NCI-H1436 (cell line): ENCODE measurements at regions not wholly inside any gene's neighbourhood (a gene's known extent, or its start where the extent isn't known, plus 50 kb on each side); places are given as distances from the start of the nearest gene placed in this dataset.
"Not testable (repeated sequence)": the region's sequence is repeated elsewhere in the genome, so short reads cannot be mapped to it uniquely, and the experiment has no call there.

Source experiments
- DNase-seq: peaks from one replicate; lab custom pipeline; 2025; lab: John Stamatoyannopoulos, UW

GRCh38 chr10:84571146-84571545 is 242.8 kb downstream of the CCSER2 start:
- no peak for DNase-seq

- no peak for DNase-seq
Measured at GRCh38 chr10:84574102-84574501, 245.7 kb downstream of the CCSER2 start.

GRCh38 chr10:84581976-84582375 is 253.6 kb downstream of the CCSER2 start:
- DNase-seq = no peak

GRCh38 chr10:84583501-84583900 is 255.1 kb downstream of the CCSER2 start:
- DNase-seq = no peak

GRCh38 chr10:84587789-84588188 is 259.4 kb downstream of the CCSER2 start:
- no peak for DNase-seq

- no peak for DNase-seq
Measured at GRCh38 chr10:84588426-84588825, 260.0 kb downstream of the CCSER2 start.

- no peak for DNase-seq
Measured at GRCh38 chr10:84588971-84589370, 260.6 kb downstream of the CCSER2 start.

- DNase-seq = no peak
Measured at GRCh38 chr10:84589526-84590205, 261.3 kb downstream of the CCSER2 start.

- no peak for DNase-seq
Measured at GRCh38 chr10:84590327-84591193, 262.2 kb downstream of the CCSER2 start.

GRCh38 chr10:84593506-84593905 is 265.1 kb downstream of the CCSER2 start:
- DNase-seq = no peak

- DNase-seq = no peak
Measured at GRCh38 chr10:84596585-84596984, 268.2 kb downstream of the CCSER2 start.

- DNase-seq = no peak
Measured at GRCh38 chr10:84599254-84599653, 270.9 kb downstream of the CCSER2 start.

- no peak for DNase-seq
Measured at GRCh38 chr10:84600947-84601346, 272.6 kb downstream of the CCSER2 start.

GRCh38 chr10:84602543-84602942 is 274.2 kb downstream of the CCSER2 start:
- DNase-seq = not testable (repeated sequence)

GRCh38 chr10:84603971-84604370 is 275.6 kb downstream of the CCSER2 start:
- DNase-seq = no peak

GRCh38 chr10:84605802-84606201 is 277.4 kb downstream of the CCSER2 start:
- DNase-seq = no peak

- DNase-seq = no peak
Measured at GRCh38 chr10:84606428-84606827, 278.0 kb downstream of the CCSER2 start.

GRCh38 chr10:84607044-84607443 is 278.7 kb downstream of the CCSER2 start:
- no peak for DNase-seq

- DNase-seq = no peak
Measured at GRCh38 chr10:84607523-84607922, 279.1 kb downstream of the CCSER2 start.

GRCh38 chr10:84608126-84608525 is 279.7 kb downstream of the CCSER2 start:
- no peak for DNase-seq

- DNase-seq = peak; percentile 18
Measured at GRCh38 chr10:84613336-84614021, 285.1 kb downstream of the CCSER2 start.

GRCh38 chr10:84626397-84627087 is 298.2 kb downstream of the CCSER2 start:
- DNase-seq = no peak
